Ishikawa (cell line): ENCODE measurements at regions not wholly inside any gene's neighbourhood (a gene's known extent, or its start where the extent isn't known, plus 50 kb on each side); places are given as distances from the start of the nearest gene placed in this dataset.

Source experiments
- EP300 ChIP-seq: IDR thresholded peaks from 2 replicates; pipeline ENCODE4 v1.6.1; 2012; ENCODE audit warnings: borderline replicate concordance
- NFIC ChIP-seq: IDR thresholded peaks from 2 replicates; pipeline ENCODE4 v1.6.1; 2012
- TAF1 ChIP-seq: IDR thresholded peaks from 2 replicates; pipeline ENCODE4 v1.6.1; 2012; ENCODE audit warnings: low read depth, mild to moderate bottlenecking
- TF ChIP-seq, protein P1 (sequence below): IDR thresholded peaks from 2 replicates; pipeline ENCODE4 v1.6.1; 2012
- TF ChIP-seq, protein P2 (sequence below): IDR thresholded peaks from 2 replicates; pipeline ENCODE4 v1.6.1; 2012; ENCODE audit warnings: low read depth, mild to moderate bottlenecking
- TF ChIP-seq, protein P3 (sequence below): IDR thresholded peaks from 2 replicates; pipeline ENCODE4 v1.6.1; 2012

DNA sequence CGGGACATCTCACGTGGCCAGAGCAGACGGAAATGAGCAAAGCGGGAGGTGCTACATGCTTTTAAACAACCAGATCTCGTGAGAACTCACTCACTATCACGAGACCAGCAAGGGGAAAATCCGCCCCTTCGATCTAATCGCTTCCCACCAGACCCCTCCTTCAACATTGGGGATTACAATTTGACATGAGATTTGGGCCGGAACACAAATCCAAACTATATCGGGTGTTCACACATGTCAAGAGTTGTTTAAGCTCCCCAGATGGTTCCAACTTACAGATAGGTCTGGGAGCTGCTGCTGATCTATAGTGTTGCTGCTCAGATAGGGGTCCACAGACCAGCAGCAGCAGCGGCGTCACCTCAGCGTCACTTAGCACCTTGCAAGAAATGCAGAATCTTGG is 194.9 kb downstream of the GPAM start:
- TF ChIP-seq, protein P1, sequence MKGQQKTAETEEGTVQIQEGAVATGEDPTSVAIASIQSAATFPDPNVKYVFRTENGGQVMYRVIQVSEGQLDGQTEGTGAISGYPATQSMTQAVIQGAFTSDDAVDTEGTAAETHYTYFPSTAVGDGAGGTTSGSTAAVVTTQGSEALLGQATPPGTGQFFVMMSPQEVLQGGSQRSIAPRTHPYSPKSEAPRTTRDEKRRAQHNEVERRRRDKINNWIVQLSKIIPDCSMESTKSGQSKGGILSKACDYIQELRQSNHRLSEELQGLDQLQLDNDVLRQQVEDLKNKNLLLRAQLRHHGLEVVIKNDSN = no peak
- TF ChIP-seq EP300 = no peak
- no peak for TF ChIP-seq NFIC
- TF ChIP-seq, protein P2, sequence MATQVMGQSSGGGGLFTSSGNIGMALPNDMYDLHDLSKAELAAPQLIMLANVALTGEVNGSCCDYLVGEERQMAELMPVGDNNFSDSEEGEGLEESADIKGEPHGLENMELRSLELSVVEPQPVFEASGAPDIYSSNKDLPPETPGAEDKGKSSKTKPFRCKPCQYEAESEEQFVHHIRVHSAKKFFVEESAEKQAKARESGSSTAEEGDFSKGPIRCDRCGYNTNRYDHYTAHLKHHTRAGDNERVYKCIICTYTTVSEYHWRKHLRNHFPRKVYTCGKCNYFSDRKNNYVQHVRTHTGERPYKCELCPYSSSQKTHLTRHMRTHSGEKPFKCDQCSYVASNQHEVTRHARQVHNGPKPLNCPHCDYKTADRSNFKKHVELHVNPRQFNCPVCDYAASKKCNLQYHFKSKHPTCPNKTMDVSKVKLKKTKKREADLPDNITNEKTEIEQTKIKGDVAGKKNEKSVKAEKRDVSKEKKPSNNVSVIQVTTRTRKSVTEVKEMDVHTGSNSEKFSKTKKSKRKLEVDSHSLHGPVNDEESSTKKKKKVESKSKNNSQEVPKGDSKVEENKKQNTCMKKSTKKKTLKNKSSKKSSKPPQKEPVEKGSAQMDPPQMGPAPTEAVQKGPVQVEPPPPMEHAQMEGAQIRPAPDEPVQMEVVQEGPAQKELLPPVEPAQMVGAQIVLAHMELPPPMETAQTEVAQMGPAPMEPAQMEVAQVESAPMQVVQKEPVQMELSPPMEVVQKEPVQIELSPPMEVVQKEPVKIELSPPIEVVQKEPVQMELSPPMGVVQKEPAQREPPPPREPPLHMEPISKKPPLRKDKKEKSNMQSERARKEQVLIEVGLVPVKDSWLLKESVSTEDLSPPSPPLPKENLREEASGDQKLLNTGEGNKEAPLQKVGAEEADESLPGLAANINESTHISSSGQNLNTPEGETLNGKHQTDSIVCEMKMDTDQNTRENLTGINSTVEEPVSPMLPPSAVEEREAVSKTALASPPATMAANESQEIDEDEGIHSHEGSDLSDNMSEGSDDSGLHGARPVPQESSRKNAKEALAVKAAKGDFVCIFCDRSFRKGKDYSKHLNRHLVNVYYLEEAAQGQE = no peak
- TF ChIP-seq TAF1 = no peak
- TF ChIP-seq, protein P3, sequence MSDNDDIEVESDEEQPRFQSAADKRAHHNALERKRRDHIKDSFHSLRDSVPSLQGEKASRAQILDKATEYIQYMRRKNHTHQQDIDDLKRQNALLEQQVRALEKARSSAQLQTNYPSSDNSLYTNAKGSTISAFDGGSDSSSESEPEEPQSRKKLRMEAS = no peak
